Immature natural killer cell (primary cell): ENCODE measurements at regions not wholly inside any gene's neighbourhood (a gene's known extent, or its start where the extent isn't known, plus 50 kb on each side); places are given as distances from the start of the nearest gene placed in this dataset.
A peak's percentile ranks its signal among the peaks of the same experiment; 100 is the strongest.
"Not testable (repeated sequence)": the region's sequence is repeated elsewhere in the genome, so short reads cannot be mapped to it uniquely, and the experiment has no call there.

Experiments used
- DNase-seq, 3 donors: peaks; one replicate each; pipeline ENCODE4 v3.0.0; 2022; ENCODE audit warnings: mixed read lengths in 1 of 3
- H3K27ac Mint-ChIP-seq, 6 donors: one replicate each; pipeline ENCODE4 v1.8.0; 2020; ENCODE audit warnings: mixed read lengths in 6 of 6, mild to moderate bottlenecking in 5 of 6, inconsistent platforms in 4 of 6, moderate library complexity in 3 of 6
- H3K27me3 Mint-ChIP-seq, 3 donors: one replicate each; pipeline ENCODE4 v1.8.0; 2020 to 2021; ENCODE audit warnings: low read depth in 3 of 3, mild to moderate bottlenecking in 3 of 3, mixed read lengths in 3 of 3, moderate library complexity in 3 of 3, inconsistent platforms in 1 of 3
- H3K36me3 Mint-ChIP-seq, 3 donors: one replicate each; pipeline ENCODE4 v1.8.0; 2020; ENCODE audit warnings: mixed read lengths in 3 of 3, inconsistent platforms in 2 of 3, mild to moderate bottlenecking in 2 of 3
- H3K4me1 Mint-ChIP-seq, 2 donors: one replicate each; pipeline ENCODE4 v1.8.0; 2020; ENCODE audit warnings: inconsistent platforms in 2 of 2, mild to moderate bottlenecking in 2 of 2, mixed read lengths in 2 of 2, moderate library complexity in 1 of 2
- H3K4me3 Mint-ChIP-seq, 5 donors: one replicate each; pipeline ENCODE4 v1.8.0; 2020; ENCODE audit warnings: mild to moderate bottlenecking in 5 of 5, mixed read lengths in 5 of 5, inconsistent platforms in 3 of 5, moderate library complexity in 3 of 5
- H3K9me3 Mint-ChIP-seq, 6 donors: one replicate each; pipeline ENCODE4 v1.8.0; 2020; ENCODE audit warnings: mild to moderate bottlenecking in 6 of 6, mixed read lengths in 6 of 6, inconsistent platforms in 4 of 6, moderate library complexity in 3 of 6

DNA sequence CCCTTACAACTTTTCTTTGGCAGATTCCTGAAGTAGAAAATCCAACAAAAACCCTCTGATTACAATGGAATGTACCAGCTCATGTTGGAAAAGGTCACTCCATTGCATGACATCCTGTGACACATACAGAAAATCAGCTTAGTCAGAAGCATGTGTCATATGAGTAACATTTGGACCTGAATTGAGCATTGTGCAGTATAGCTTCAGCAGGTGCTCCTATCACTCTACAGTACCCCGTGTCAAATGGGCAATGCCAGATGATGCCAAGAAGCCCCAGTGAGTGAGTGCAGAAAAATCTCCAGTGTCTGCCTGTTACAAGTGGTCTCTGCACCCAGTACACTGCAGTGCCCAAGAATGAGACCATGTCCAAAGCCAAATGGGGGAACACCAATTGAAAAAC, 129.7 kb upstream of the RUNX1 start:
- peaks cover 0 to 8% (median 1%) of the 10 kb centered on the region in 3 donors for H3K27me3 Mint-ChIP-seq
- H3K4me1 Mint-ChIP-seq, result peaks cover 0 to 1% of the 10 kb centered on the region in 2 donors
- peaks cover 0 to 6% (median 0%) of the 10 kb centered on the region in 6 donors for H3K9me3 Mint-ChIP-seq
- H3K36me3 Mint-ChIP-seq, result peaks cover 0 to 3% (median 0%) of the 10 kb centered on the region in 3 donors
- no peak overlapping the region for H3K4me3 Mint-ChIP-seq
- H3K27ac Mint-ChIP-seq, result no peak overlapping the region
- DNase-seq, result no peak

DNA sequence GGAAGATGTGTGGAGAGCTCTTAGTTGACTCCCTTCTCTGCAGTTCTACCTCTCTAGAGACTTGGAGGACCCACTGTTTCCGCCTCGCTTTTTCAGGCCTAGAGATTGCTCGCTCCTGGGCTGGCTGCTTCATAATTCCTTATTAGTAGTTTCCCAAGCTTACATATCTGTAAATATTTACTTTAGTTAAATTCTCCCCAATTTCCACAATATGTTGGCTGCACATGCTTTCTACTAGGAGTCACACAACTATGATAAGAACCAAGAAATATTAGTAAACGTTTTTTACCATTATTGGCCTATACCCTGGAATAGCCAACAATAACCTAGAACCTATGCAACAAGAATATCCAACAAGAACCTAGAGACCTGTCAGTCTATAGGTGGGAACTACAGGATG, 129.0 kb upstream of the RUNX1 start:
- no peak for DNase-seq
- no peak overlapping the region for H3K27ac Mint-ChIP-seq
- H3K27me3 Mint-ChIP-seq, result peaks cover 0 to 6% (median 1%) of the 10 kb centered on the region in 3 donors
- H3K36me3 Mint-ChIP-seq, result peaks cover 0 to 3% (median 0%) of the 10 kb centered on the region in 3 donors
- H3K4me1 Mint-ChIP-seq, result peaks cover 6 to 8% of the 10 kb centered on the region in 2 donors
- H3K4me3 Mint-ChIP-seq, result no peak overlapping the region
- peaks cover 0 to 5% (median 0%) of the 10 kb centered on the region in 6 donors for H3K9me3 Mint-ChIP-seq

DNA sequence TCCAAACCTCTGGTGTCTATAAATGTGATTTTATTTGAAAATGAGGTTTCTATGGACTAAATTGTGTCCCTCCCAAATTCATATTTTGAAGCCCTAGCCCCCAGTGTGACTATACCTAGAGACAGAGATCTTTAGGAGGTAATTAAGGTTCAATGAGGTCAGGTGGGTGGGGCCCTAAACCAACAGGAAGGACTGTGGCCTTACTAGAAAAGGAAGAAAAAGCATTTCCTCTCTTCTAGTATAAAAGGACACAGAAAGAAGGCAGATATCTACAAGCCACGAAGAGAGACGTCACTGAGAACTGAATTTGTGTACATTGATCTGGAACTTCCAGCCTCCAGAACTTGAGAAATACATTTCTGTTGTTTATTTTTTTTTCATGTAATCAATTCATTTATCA, 123.1 kb upstream of the RUNX1 start:
- Mint-ChIP-seq H3K27ac (peak overlapping the region; percentile 2 to 43 (median 37)), H3K9me3 (peaks cover 0 to 3% (median 0%) of the 10 kb centered on the region in 6 donors)

DNA sequence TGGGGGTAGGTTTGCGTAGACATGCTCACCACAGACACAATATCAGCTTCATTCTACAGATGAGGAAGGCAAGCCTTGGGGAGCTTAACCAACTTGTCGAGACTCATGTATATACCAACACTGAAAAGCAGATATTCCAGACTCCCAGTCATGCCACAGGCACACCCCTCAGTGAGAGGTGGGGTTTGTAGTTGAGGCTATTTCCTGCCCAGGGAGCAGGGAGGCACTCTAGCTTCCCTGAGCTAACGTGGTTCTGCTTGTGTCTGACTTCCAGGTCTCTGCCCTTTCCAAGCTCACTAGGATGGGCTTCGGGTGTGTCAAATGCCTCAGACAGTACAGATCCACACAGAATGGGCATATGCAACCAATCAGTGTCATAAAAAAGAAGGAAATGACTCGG, 122.3 kb upstream of the RUNX1 start:
- Mint-ChIP-seq H3K27me3 (peaks cover 0 to 2% (median 0%) of the 10 kb centered on the region in 3 donors), H3K9me3 (peaks cover 0 to 3% (median 0%) of the 10 kb centered on the region in 6 donors), H3K4me1 (peaks cover 28 to 33% of the 10 kb centered on the region in 2 donors), H3K4me3 (peak overlapping the region in 2 of 5 donors; percentile 22 to 51), H3K36me3 (peaks cover 0 to 4% (median 3%) of the 10 kb centered on the region in 3 donors), H3K27ac (no peak overlapping the region)
- DNase-seq, result no peak

More for the DNA sequence above, 123.1 kb upstream of the RUNX1 start:
- Mint-ChIP-seq H3K27me3 (peaks cover 0 to 2% (median 0%) of the 10 kb centered on the region in 3 donors), H3K36me3 (peaks cover 0 to 4% (median 3%) of the 10 kb centered on the region in 3 donors), H3K4me1 (peaks cover 28 to 33% of the 10 kb centered on the region in 2 donors), H3K4me3 (peak overlapping the region; percentile 4 to 71 (median 51))
- DNase-seq, result peak; percentile 8 to 16 (median 11)

DNA sequence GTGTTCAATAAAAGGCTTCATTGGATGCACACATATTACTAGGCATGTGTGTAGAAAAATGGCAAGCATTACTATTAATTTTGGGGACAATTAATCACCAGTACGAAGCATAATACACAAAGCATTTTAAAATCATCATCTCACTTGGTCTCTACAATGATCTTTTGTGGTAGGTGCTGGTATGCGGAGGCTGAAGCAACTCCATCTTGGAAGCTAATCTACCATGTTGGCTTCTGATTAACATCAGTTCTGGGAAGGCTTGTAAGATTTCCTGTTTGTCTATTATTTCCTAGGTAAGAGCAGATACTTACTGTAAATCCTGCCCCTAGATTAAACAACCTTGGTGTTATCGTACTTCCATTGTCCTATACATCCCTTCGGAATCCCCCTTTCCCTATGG, 121.7 kb upstream of the RUNX1 start:
- H3K4me1 Mint-ChIP-seq, result peaks cover 28 to 33% of the 10 kb centered on the region in 2 donors
- peaks cover 0 to 4% (median 0%) of the 10 kb centered on the region in 3 donors for H3K36me3 Mint-ChIP-seq
- H3K9me3 Mint-ChIP-seq, result peaks cover 0 to 3% (median 0%) of the 10 kb centered on the region in 6 donors
- peaks cover 0 to 2% (median 0%) of the 10 kb centered on the region in 3 donors for H3K27me3 Mint-ChIP-seq
- H3K27ac Mint-ChIP-seq, result peak overlapping the region in 3 of 6 donors; percentile 2 to 25 (median 8)
- no peak overlapping the region for H3K4me3 Mint-ChIP-seq
- no peak for DNase-seq

DNA sequence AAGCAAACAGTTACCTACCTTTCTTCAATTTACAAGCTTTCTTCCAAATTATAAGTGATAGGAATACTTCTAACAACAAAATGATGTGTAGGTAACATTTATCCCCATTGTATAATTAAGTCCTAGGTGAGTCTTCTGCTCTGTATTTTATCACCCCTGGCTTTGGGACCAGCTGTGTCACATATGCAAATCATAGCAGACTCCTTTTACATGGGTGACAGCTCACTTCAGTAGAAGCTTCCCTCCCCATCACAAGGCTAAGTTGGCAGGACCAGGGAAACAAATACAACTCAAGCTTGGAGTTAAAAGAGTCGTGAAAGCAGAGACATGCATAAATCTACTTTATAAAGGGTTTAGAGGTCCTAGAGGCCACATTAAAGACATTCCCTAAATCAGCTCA, 121.1 kb upstream of the RUNX1 start:
- H3K27ac Mint-ChIP-seq, result peak overlapping the region in 1 of 6 donors; percentile 5
- peaks cover 0 to 7% (median 0%) of the 10 kb centered on the region in 3 donors for H3K36me3 Mint-ChIP-seq
- H3K4me3 Mint-ChIP-seq, result no peak overlapping the region
- peaks cover 28 to 33% of the 10 kb centered on the region in 2 donors for H3K4me1 Mint-ChIP-seq
- no peak for DNase-seq
- peaks cover 0 to 2% (median 1%) of the 10 kb centered on the region in 3 donors for H3K27me3 Mint-ChIP-seq
- peaks cover 0 to 2% (median 0%) of the 10 kb centered on the region in 6 donors for H3K9me3 Mint-ChIP-seq

DNA sequence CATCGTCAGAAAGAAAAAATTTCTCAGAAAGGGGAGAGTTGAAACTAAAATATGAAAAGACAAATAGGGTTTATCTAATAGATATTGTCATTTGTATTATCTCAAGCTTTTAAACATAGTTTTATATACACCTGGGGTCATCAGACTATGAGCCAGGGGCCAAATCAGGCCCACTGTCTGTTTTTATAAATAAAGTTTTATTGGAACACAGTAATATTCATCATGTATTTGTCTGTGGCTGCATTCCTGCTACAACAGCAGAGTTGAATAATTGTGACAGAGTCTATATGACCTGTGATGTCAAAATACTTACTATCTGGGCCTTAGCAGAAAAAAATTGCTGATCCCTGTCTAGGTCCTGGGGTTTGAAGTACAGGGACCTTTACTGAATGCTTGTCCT, 120.5 kb upstream of the RUNX1 start:
- DNase-seq, result no peak
- Mint-ChIP-seq H3K27me3 (peaks cover 0 to 2% (median 2%) of the 10 kb centered on the region in 3 donors), H3K27ac (no peak overlapping the region), H3K4me3 (no peak overlapping the region), H3K4me1 (peaks cover 28 to 33% of the 10 kb centered on the region in 2 donors), H3K36me3 (peaks cover 0 to 7% (median 0%) of the 10 kb centered on the region in 3 donors), H3K9me3 (no peaks in the 10 kb centered on the region)

DNA sequence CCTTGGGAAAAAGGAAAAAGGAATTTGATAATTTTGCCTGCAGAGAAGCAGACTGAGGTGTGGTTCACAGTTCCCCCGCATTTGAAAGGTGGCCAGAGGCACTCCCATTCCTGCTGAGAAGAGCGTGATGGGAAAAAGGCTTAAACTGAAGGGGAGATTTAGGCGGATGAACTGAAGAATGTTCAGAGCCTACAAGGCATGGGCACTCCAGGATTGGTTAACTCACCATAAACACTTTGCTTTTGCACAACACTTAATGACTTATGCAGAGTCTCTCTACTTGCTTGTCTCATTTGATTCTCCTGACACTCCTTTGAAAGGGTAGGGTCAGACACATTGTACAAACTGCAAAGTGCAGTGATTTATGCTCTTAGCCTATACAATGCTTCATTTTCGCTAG, 119.6 kb upstream of the RUNX1 start:
- no peak overlapping the region for H3K27ac Mint-ChIP-seq
- H3K9me3 Mint-ChIP-seq, result no peaks in the 10 kb centered on the region
- peaks cover 28 to 32% of the 10 kb centered on the region in 2 donors for H3K4me1 Mint-ChIP-seq
- H3K4me3 Mint-ChIP-seq, result no peak overlapping the region
- H3K36me3 Mint-ChIP-seq, result peaks cover 0 to 7% (median 0%) of the 10 kb centered on the region in 3 donors
- H3K27me3 Mint-ChIP-seq, result peaks cover 0 to 2% (median 2%) of the 10 kb centered on the region in 3 donors
- DNase-seq, result no peak

DNA sequence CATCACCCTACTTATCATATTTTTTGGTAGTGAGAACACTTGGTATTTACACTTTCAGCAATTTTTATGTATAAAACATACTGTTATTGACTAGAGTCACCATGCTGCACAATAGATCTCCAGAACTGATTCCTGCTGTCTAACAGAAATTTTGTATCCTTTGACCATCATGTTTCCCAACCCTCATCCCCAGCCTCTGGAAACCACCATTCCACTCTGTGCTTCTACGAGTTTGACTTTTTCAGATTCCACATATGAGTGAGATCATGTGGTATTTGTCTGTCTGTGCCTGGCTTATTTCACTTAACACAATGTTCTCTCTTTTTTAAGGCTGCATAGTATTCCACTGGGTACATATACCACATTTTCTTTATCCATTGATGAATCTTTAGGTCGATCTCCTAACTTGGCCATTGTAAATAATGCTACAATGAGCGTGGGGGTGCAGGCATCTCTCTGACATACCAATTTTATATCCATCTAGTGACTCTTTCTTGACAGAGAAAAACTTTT, 115.9 kb upstream of the RUNX1 start:
- H3K9me3 Mint-ChIP-seq, result peaks cover 0 to 3% (median 0%) of the 10 kb centered on the region in 6 donors
- no peak for DNase-seq
- peaks cover 0 to 9% (median 0%) of the 10 kb centered on the region in 3 donors for H3K36me3 Mint-ChIP-seq
- H3K27me3 Mint-ChIP-seq, result peaks cover 0 to 3% (median 2%) of the 10 kb centered on the region in 3 donors
- no peak overlapping the region for H3K4me3 Mint-ChIP-seq
- no peak overlapping the region for H3K27ac Mint-ChIP-seq
- no peaks in the 10 kb centered on the region for H3K4me1 Mint-ChIP-seq

DNA sequence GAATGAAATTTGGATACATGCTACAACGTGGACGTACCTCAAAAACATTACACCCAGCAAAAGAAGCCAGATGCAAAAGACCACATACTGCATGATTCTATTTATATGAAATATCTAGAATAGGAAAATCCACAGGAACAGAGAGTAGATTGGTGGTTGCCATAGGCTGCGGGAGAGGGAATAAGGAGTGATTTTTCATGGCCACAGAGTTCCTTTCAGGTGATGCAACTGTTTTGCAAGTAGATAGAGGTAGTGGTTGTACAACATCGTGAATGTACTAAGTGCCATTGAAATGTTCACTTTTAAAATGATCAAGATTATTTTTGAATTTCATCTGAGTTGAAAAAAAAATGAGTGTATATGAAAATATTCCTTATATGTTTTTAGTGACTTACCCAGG, 115.3 kb upstream of the RUNX1 start:
- H3K27me3 Mint-ChIP-seq, result peaks cover 0 to 3% (median 2%) of the 10 kb centered on the region in 3 donors
- H3K9me3 Mint-ChIP-seq, result peaks cover 0 to 3% (median 0%) of the 10 kb centered on the region in 6 donors
- no peaks in the 10 kb centered on the region for H3K4me1 Mint-ChIP-seq
- H3K4me3 Mint-ChIP-seq, result no peak overlapping the region
- peaks cover 0 to 11% (median 0%) of the 10 kb centered on the region in 3 donors for H3K36me3 Mint-ChIP-seq
- no peak overlapping the region for H3K27ac Mint-ChIP-seq
- no peak for DNase-seq

DNA sequence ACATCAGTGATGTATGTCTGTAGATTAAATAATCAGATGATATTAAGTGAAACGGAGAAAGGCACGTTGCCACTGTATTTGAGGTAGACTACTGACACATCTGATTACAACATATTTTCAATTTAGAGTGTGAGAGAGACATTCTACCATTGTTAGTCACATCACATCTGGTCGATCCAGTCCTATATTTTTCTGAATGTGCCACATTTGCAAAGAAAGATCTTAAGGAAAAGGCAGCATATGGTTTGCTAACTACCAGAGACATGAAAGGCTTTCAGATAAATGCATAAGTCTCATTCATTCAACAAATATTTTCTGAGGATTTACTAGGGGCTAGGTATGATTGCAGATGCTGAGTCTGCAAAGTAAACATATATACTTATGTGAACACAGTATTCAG, 114.3 kb upstream of the RUNX1 start:
- Mint-ChIP-seq H3K27me3 (peaks cover 0 to 3% (median 2%) of the 10 kb centered on the region in 3 donors), H3K27ac (no peak overlapping the region), H3K9me3 (peaks cover 0 to 3% (median 0%) of the 10 kb centered on the region in 6 donors), H3K4me3 (no peak overlapping the region), H3K4me1 (no peaks in the 10 kb centered on the region), H3K36me3 (peaks cover 0 to 7% (median 0%) of the 10 kb centered on the region in 3 donors)
- no peak for DNase-seq

DNA sequence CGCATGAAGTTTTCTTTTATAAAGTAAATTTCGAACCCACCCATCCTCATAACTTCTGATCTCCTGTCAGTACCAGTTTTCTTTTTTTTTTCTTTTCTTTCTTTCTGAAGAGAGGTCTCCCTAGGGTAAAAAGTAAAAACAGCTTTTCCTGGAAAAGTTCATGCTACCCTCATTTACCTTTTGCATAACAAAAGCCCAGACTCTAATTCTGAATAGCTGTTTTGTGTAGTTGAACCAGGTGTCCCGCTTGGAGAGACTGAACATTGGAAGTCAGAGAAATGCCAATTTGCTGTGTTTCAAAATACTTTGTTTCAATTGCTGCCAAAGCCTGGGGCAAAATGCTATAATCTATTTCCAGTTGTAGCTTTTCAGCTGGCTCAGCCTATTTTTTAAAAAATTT, 113.7 kb upstream of the RUNX1 start:
- Mint-ChIP-seq H3K4me3 (no peak overlapping the region), H3K27me3 (peaks cover 0 to 3% (median 2%) of the 10 kb centered on the region in 3 donors), H3K4me1 (no peaks in the 10 kb centered on the region), H3K36me3 (peaks cover 0 to 7% (median 3%) of the 10 kb centered on the region in 3 donors), H3K27ac (no peak overlapping the region), H3K9me3 (peaks cover 0 to 3% (median 0%) of the 10 kb centered on the region in 6 donors)
- DNase-seq, result no peak

DNA sequence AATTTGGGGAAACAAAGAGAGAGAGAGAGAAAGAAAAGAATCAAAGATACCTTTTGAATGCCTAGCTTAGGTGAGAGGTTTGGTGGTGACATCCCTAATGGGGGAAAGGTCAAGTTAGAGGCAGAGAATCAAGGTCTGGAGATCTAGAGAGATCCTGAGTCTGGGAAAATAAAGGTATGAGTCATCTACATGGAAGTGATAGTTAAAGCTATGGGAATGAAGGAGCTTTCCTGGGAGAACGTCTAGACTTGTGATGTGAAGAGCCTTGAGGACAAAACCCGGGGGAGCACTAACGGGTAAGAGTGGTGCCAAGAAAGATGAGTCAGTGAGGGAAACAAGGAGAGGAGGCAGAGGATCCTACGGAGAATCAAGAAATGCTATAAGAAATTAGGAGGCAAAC, 110.8 kb upstream of the RUNX1 start:
- no peak for DNase-seq
- Mint-ChIP-seq H3K4me3 (no peak overlapping the region), H3K36me3 (peaks cover 4 to 7% (median 7%) of the 10 kb centered on the region in 3 donors), H3K27me3 (peaks cover 0 to 4% (median 0%) of the 10 kb centered on the region in 3 donors), H3K27ac (no peak overlapping the region), H3K4me1 (no peaks in the 10 kb centered on the region), H3K9me3 (peaks cover 0 to 6% (median 2%) of the 10 kb centered on the region in 6 donors)

DNA sequence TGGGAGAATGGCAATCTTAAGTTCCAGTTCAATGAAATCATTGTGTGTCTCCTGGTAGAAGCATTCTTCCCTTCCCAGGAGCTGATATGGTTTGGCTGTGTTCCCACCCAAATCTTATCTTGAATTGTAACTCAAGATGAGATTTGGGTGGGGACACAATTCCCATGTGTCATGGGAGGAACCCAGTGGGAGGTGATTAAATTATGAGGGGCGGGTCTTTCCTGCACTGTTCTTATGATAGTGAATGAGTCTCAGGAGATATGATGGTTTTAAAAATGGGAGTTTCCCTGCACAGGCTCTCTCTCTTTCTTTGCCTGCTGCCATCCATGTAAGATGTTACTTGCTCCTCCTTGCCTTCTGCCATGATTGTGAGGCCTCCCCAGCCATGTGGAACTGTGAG, 108.3 kb upstream of the RUNX1 start:
- H3K4me3 Mint-ChIP-seq, H3K4me1 Mint-ChIP-seq, H3K36me3 Mint-ChIP-seq, H3K27me3 Mint-ChIP-seq, H3K9me3 Mint-ChIP-seq, DNase-seq, H3K27ac Mint-ChIP-seq: not testable (repeated sequence)
